COLO829 (cell line): ENCODE measurements at regions not wholly inside any gene's neighbourhood (a gene's known extent, or its start where the extent isn't known, plus 50 kb on each side); places are given as distances from the start of the nearest gene placed in this dataset.
"Not testable (repeated sequence)": the region's sequence is repeated elsewhere in the genome, so short reads cannot be mapped to it uniquely, and the experiment has no call there.

ENCODE experiments used
- DNase-seq: peaks from one replicate; pipeline ENCODE4 v3.0.0; 2012; ENCODE audit warnings: low spot score

DNA sequence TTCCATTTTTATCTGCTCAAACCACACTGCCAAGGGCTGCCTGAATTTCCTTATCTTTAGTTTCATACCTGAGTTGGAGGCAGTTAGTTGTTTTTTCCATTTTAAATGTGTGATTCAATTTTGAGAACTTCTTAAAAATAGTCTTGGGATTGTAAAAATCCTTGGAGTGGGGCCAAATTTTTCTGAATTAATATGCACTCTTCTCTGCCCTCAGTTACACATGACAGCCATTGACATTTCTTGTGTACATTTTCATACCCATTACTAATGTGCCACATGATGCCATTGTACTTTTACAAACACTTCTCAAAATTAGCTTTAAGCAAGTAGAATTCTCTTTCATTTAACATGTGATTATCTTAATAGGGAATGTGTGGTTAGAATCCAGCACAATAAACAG lies 141.7 kb downstream of the C3orf38 start:
- no peak for DNase-seq

DNA sequence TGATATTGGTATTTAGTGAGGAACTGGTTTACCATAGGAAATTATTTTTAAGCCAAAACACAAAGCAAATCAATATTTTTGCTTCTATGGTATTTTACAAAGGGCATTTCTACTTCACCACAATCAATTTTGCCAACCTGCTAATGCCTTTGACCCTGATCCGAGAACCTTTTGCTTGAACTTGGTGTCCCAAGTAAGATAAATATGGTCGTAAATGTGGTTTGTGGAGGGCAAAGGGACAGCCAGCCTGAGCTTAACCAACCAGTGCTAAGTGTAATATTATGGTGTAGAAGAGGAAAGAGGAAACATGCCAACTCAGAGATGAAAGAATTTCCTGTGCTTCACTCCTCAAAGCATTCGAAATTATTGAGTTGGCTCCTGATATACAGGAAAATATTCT lies 148.4 kb downstream of the C3orf38 start:
- DNase-seq: no peak

DNA sequence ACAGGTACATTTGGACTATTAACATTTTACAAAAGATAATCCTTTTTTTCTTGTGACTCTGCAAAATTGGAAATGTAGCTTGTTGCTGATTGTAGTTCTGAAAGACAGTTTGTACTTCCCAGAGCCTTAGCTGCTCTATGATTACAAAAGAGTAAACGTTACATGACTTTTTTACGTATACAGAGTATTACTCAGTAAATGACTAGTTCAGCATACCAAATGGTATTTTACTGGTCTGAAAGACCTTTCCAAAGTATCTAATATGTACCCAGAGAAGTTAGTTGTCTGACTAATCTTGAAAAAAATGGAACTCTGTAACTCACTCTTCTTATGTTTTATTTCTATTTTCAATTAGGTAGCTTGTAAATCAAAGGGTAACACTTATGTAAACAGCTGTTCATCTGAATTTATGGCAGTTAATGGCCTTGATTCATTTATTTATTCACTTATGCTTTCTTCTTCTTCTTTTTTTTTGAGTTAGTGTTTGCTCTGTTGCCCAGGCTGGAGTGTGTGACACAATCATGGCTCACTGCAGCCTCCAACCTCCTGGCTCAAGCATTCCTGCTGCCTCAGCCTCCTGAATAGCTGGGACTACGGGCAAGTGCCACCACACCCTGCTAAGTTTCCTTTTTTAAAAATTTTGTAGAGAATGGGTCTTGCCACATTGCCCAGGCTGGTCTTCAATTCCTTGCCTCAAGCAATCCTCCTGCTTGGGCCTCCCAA lies 151.7 kb downstream of the C3orf38 start:
- no peak for DNase-seq

DNA sequence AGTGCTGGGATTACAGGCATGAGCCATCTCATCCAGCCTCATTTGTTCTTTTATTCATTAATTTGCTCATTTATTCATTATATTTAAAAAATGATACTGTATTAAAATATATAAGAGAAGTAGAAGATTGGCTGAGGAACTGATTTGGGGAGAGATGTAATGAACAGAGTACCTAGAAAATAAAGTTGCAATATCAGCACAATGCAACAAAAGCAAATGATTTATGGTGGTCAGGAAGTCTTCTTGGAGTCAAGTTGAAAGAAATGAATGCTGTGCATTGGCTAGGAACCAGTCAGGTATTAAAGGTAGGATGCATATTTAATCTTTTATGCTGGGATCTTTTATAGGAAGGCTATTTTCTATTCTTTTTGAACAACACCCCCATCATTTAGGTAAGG lies 152.2 kb downstream of the C3orf38 start:
- DNase-seq: no peak

DNA sequence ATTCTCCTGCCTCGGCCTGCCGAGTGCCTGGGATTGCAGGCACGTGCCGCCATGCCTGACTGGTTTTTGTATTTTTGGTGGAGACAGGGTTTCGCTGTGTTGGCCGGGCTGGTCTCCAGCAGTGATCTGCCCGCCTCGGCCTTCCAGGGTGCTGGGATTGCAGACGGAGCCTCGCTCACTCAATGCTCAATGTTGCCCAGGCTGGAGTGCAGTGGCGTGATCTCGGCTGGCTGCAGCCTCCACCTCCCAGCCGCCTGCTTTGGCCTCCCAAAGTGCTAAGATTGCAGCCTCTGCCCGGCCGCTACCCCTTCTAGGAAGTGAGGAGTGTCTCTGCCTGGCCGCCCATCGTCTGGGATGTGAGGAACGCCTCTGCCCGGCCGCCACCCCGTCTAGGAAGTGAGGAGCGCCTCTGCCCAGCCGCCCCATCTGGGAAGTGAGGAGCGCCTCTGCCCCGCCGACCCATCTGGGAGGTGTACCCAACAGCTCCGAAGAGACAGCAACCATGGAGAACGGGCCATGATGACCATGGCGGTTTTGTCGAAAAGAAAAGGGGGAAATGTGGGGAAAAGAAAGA lies 153.7 kb downstream of the C3orf38 start:
- not testable (repeated sequence) for DNase-seq

DNA sequence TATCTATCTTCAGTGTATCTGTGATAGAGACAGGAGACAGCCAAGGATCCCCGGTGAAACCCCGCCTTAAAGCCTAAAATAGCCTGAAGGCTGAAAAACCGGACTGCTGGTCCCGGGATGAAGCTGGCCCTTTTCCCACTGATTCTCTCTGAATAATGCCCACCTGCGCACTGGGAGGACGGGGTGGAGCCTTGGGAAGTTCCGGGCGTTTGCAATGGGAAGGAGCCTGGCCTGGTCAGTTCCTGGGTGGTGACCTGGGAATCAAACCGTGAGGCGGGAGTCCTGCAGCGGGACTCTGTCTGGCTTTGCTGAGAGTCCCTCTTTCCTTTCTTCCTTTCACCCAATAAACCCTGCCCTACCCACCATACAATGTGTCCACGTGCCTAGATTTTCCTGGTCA lies 157.9 kb downstream of the C3orf38 start:
- DNase-seq: no peak

DNA sequence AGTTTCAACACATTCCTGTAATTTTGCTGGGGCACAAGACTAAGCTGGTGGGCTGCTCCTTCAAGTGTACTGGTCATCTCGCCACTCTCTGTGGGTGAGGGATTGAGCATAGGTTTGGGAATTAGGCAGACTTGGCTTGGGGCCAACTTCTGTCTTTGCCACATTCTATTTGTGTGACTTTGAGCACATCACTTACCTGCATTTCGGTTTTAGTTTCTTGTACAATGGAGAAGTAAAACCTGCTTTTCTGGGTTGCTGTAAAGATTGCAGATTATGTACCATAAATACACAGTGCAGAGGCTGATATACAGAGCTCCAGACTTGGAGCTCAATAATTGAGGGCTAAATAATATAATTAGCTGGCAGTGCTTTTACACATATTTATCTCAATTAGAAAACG lies 162.1 kb downstream of the C3orf38 start:
- no peak for DNase-seq

DNA sequence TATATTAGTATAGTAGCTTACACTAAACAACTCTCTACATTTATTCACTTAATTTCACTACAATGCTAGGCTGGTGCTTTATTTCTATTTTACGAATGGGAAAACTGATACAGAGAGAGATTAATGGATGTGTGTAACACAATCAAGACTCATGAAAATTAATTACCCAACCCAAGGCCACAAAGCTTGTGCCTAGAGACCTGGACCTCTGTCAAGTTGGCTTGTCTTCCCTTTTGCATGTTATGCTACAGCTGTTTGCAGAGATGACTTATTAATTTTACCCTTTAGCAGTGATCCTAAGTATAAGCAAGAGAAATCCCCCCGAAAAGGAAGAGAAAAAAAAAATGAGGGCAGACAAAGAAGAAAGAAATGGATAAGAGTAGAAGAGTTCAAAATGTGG lies 162.5 kb downstream of the C3orf38 start:
- no peak for DNase-seq

DNA sequence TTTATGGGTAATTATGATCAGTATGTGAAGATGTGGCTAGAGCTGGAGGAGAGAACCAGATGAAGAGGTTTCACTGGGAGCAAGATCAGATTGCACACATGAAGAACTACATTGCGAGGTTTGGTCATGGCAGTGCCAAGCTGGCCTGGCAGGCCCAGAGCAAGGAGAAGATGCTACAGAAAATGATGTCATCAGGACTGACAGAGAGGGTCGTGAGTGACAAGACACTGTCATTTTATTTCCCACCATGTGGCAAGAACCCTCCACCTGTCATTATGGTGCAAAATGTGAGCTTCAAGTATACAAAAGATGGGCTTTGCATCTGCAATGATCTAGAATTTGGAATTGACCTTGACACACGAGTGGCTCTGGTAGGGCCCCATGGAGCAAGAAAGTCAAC lies 168.3 kb downstream of the C3orf38 start:
- no peak for DNase-seq

DNA sequence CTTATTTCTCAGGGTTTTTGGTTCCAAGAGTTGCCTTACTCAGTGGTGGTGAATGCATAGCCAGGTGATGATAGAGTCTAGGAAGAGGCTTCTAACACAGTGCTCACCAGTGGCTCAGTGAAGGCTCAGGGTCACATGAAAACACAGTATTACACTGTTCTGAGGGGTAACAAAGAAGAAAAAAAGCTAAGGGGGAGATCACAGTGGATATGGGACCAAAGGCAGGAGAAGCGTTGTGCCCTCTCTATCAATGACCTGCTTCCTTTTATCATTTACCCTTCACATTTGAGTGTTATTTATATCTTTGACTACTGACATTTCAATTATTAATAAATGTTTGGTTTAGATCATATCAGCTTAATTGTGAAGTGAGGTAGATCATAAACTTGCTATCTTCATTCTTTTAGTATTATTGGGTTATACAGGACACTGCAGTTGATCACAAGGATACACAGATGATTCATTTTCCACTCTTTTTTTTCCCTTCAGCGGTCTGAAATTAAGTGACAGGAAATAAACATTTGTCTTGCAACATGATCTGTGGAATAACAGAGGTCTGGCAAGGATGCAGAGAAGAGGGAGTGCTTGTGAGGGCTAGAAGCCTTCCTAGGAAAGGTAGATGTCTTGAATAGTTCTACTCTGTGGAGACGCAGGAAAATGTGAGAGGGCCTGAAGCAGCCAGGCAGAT lies 171.7 kb downstream of the C3orf38 start:
- DNase-seq: peak; percentile 21

DNA sequence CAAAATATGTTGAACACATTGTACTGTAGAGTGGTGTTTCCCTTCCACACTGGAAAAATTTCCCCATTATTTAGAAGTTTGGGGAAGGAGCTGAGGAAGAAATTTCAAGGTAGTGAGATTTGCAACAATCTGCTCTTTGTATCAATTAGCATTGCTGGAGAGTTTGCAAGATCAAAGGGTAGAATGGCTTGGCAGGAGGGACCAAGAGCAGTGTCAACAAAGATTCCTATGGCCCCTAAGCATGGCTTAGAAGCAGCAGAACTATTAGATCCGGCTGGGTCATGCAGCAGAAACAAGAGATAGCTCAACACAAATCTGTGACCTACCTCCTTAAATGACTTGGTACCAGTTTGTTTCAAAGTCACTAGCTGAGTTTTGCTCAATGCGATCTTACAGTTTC lies 175.0 kb downstream of the C3orf38 start:
- no peak for DNase-seq

DNA sequence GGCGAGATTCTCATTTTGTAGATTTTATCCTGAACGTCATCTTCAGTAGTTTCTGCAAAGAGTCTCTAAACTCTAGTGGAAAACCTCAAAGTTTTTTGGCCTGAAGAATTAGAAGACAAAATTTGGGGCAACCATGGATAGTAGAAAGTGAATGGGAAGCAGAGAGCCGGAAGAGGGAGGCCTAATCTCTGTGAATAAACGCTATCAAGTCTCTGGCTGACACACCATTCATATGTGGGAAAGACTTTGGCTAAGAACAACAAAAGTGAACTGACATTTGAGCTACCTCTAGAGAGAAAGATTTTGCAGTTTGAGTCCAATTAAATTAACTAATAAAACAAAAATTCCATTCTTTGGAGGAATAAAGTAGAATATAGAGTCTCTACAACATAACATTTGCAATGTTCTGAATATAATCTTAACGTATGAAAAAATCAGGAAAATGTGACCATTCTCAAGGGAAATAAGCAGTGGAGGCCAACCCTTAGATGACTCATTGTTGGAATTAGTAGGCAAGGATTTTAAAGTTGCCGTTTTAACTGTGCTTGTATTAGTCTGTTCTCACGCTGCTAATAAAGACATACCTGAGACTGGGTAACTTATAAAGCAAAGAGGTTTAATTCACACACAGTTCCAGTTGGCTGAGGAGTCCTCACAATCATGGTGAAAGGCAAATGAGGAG lies 184.6 kb downstream of the C3orf38 start:
- peak; percentile 38 for DNase-seq

DNA sequence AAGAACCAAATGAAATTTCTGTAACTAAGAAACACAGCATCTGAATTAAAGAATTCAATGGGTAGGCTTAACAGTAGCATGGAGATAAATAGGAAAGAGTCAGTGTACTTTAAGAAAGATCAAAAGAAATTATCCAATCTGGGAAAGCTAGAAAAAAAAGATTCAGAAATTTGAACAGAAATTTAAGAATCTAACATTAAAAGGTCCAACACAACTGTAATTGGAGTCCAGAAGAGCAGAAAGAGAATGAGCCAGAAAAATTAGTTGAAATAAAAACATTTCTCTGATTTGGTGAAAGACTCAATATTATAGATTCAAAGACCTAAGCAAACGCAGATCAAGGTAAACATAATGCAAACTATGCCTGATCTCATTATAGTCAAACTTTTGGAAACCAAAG lies 187.1 kb downstream of the C3orf38 start:
- no peak for DNase-seq

DNA sequence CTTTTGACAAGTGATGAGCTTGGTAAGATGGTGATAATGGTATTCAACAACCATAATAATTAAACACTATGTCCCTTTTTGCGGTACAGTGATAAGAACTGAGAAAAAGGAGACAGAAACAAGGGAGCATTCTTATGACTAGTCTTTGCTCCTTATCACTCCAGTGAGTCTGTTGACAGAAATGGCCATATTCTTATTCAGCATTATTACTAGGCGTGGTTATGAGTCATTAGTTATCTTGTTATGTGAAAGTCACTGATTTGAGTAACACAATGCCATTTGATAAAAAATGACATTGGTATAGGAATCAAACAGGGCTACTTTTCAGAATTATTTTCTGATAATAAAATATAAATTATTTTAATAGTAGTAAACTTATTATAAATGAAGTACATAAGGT lies 193.5 kb downstream of the C3orf38 start:
- peak; percentile 23 for DNase-seq

DNA sequence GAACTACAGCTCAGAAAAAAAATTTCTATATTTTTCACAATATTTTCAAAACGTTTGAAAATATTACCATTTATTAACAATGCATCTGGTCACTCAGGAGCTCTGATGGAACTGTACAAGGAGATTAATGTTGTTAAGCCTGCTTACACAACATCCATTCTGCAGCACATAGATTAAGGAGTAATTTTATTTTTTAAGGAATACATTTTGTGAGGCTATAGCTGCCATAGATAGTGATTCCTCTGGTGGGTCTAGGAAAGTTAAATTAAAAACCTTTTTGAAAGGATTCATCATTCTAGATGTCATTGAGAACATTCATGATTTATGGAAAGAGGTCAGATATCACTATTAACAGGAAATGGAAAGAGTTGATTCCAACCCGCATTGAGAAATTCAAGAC lies 196.9 kb downstream of the C3orf38 start:
- no peak for DNase-seq

DNA sequence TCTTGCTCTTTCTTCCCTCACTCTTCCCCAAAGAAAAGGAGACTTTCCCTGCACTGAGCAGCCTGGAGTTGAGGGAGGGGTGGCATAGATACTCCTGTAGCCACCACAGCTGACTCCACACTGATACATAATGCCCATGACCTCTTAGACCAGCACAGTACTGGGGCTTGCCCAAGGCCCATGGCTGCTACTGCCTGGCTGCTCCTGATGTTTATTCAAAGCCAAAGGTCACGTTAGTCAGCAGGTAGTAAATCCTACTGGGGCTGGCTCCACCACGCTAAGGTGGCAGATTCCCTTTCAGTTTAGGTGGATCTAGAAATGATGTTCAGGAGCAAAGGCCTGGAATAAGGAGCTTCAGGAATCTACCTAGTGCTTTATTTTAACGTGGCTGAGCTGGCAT lies 212.7 kb downstream of the C3orf38 start:
- no peak for DNase-seq

DNA sequence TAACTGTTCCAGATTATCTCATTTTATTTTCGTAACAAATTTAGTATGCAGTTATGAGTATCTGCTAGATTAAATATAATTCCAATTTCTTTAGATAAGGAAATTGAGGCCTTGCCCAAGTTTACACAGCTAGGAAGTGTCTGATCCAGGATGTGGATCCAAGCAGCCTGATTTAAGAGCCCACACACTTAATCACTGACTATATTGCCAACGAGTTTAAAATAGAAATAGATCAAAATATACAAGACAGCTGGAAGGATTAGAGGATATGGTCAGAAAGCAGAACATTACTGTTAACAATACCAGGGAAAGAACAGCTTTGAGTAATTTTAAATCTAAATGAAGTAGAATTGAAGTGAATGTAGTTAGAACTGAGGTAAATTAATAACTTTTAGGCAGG lies 215.2 kb downstream of the C3orf38 start:
- DNase-seq: no peak

DNA sequence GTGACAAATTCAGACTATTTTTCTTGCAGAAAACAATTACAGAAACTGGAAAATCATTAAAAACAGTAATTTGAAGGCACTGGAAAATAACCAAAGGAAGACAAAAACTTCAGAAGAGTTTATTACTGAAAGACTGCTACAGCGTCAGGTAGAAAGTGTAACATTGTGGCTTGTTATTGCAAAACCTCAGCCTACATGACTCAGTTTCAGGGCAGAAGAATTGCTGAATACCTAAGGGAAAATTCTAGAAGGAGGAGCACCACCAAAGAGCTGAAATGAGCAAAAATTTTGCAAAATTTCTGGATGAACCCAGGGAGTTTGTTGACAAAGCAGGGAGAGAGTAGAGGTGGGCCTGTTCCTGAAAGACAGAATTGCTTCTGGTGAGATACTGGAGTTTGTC lies 219.6 kb downstream of the C3orf38 start:
- no peak for DNase-seq

DNA sequence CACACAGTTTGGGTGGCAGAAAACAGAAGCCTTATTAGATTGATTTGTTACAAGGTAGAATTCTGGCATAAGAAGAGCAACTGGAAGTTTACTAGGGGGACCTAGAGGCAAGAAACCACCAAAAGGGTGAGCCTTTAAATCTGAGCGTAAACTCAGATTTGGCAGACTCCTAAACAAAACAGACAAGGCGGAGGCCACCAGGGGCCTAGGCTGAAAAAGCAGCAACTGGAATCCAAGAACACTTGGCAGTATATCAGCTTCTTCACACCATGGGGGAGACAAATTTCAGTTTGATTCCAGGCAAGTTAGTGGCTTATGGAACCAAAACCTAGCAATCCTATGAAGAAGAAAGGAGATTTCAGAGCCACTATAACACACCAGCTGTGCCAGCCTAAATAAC lies 220.0 kb downstream of the C3orf38 start:
- DNase-seq: no peak

DNA sequence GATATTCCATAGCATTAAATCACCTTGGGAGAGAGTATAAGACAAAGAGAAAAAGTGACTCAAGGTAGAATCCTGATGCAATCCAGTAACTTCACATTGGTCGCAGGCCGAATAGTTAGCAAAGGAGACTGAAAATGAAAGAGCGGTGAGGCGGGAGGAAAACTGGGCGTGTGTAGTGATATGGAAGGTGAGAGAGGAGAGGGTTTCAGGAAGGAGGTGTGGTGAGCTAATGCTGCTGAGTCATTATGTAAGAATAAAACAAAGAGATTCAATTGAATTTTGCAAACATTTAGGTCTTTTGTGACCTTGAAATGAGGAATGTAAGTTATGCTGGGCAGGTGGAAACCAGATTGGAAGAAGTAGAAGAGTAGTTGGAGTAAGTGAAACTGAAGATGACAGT lies 235.3 kb downstream of the C3orf38 start:
- DNase-seq: no peak

DNA sequence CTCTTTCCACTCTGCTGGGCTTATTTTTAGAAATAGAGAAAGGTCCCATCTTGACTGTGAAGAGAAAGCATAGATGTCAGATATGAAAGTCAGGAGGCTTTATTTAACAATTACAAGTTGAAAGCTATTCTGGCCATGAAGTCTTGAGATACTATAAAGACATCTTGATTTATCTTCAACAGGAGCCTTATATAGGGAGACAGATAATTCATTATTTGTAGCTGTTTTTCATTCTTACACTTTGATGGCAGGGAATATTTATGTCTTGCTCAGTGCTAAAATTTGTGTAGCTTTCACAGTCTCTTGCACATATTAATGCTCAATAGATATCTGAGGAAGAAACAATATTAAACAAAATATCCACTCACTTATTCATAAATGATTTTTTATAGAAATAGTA lies 248.8 kb downstream of the C3orf38 start:
- DNase-seq: no peak

DNA sequence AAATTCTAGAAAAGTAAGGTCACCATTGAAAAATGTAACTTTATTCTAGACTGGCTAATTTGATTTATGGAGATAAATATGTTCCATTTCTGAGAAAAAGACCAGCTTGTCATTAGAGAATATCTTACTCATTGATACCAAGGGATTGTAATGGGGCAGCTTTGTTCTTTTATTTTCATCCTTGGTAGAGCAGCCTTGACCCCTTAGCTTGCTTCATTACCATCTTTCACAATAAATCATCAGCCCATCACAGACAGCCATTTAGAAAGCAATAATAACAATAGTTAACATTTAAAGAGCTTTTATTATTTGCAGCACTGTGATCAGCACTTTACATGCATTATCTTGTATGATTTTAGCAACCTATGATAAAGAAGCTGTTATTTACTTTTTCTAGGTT lies 253.6 kb downstream of the C3orf38 start:
- DNase-seq: no peak

DNA sequence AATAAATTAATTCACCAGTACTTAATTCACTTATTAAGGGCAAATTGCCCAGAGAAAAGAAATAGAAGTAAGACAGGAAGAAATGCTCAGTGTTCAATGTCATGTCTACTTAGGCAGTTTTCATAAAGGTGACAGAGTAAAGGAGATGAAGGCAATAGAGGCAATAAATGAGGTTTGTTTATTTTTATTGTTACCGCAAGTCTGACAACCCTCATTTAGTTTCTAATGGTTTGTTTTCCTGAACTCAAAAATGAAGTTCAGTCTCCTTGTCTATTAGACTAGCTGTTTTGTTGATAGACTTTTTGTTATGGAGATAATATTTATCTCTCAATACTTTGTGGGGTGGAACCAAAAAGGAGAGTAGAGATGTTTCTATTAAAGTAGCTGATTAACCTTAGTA lies 258.3 kb downstream of the C3orf38 start:
- no peak for DNase-seq
